ENCODE measurements at regions not wholly inside any gene's neighbourhood (a gene's known extent, or its start where the extent isn't known, plus 50 kb on each side); places are given as distances from the start of the nearest gene placed in this dataset.

DNA sequence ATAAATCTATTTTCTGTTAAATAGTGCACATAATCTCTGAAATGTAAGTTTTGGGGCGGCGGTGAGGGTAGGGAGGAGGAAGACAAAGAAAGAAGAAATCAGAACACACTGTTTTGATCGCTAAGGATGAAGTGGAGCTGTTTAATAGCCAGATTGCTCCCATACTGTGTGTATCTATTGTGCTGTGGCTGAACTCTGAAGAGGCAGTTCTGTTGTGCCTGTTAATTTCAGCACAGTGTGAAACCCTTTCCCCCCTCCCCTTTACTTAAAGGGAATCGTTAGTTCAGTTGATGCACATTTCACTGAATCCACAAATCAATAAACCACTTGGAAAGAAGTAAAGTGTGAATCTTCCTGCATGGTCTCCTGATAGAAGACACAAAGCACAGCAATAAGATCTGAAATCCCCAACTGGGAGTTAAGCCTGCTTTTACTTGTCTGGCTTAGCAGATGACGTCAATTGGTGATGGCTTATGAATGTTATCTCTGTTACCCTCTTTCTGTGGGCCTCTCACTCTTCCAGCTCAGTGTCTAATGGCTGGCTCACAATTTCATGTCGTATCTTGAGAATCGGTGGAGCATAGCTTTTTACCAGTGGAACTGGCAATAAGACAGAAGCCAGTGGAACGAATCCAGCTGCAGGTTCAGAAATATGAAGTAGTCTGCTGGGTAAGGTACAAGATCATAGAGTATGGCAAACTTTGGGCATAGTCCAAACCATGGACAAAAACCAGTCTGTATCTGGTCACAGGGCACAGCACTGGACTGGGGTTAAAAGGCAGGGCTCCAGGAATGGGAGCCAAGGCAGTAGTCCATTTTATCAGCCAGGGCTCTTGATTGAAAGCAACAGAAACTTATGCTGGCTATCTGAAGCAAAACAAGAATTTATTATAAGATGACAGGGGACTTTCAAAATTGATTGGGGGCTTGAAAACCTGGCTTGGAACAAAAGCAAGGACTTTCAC lies 413.5 kb upstream of the SEL1L start:
- TF ChIP-seq POLR2A (IDR thresholded peaks at IDR 0.05; ENCODE audit: low read depth, low read length): no peak
- FAIRE-seq (no peak), DNase-seq (ENCODE audit: insufficient read length, low spot score) (no peak)

DNA sequence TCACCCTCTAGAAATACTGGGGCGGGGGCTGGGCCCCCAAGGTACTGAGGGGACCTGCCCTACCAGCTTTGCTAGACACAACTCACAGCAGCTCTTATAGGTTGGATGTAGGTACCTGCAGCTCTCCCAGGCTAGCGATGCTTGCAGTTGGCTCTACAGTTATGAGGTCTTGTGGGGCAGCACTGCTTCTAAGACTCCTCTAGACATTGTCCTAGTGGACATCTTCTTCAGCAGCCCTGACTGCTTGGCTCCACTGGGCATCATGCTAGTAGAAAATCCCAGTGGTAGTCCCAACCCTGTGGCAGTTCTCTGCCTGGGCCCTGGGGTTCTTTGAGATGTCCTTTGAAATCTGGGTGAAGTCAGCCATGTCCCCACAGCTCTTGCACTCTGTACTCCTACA lies 419.3 kb upstream of the SEL1L start:
- FAIRE-seq (no peak), DNase-seq (ENCODE audit: insufficient read length, low spot score) (no peak)
- no peak for TF ChIP-seq POLR2A (IDR thresholded peaks at IDR 0.05; ENCODE audit: low read depth, low read length)

DNA sequence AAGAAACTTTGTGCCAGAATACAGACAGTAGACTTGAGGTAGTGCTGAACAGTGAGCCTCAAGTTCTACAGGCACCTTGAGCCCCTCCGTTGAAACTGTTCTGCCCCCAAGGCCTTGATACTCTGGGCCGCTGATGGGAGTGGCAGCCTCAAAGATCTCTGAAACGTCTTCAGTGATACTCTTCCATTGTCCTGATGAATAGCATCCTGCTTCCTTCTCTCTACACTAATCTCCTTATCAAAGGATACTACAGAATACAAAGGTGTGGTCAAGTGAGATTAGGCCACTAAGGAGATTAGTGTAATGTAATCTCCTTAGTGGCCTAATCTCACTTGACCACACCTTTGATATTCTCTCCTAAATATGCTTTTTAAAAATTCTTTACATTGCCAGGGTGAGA lies 419.8 kb upstream of the SEL1L start:
- DNase-seq (ENCODE audit: insufficient read length, low spot score) (no peak), FAIRE-seq (no peak)
- no peak for TF ChIP-seq POLR2A (IDR thresholded peaks at IDR 0.05; ENCODE audit: low read depth, low read length)

DNA sequence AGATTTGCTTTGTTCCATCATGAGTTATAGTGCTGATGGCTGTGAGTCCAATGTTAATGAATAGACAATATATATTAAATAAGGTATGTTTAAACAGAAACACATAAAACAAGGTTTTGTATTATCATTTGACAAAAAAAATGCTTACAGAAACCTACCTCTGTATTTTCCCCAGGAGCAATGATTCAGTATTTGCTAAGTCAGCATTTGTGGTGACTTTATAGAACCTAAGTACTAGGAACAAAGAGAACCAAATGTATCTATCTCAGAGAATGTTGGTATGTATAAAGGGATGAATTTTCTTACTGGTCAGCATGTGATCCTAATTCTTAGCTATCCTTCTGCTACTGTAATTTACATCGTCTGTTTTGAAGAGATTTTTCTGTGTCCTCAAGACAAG lies 421.5 kb upstream of the SEL1L start:
- FAIRE-seq (no peak), DNase-seq (ENCODE audit: insufficient read length, low spot score) (no peak)
- no peak for TF ChIP-seq POLR2A (IDR thresholded peaks at IDR 0.05; ENCODE audit: low read depth, low read length)

DNA sequence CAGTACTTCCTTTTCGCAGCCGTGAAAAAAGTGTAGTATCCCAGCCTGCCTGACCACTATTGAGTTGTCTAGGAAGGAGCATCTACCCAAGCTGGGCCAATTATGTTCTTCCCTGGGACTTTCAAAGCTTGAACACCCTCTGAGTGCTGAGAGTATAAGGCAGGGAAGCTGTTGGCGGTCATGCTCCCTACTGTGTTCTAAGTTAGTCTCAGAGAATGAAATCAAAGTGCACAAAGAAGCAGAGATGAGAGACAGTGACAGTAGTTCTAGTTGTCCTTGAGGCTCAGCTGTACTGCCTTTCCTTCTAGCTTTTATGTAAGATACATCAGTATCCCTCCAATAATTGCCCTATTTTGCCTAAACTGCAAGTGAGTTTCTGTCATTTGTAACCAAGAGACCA lies 427.1 kb upstream of the SEL1L start:
- no peak for TF ChIP-seq POLR2A (IDR thresholded peaks at IDR 0.05; ENCODE audit: low read depth, low read length)
- DNase-seq (ENCODE audit: insufficient read length, low spot score) (no peak), FAIRE-seq (no peak)

DNA sequence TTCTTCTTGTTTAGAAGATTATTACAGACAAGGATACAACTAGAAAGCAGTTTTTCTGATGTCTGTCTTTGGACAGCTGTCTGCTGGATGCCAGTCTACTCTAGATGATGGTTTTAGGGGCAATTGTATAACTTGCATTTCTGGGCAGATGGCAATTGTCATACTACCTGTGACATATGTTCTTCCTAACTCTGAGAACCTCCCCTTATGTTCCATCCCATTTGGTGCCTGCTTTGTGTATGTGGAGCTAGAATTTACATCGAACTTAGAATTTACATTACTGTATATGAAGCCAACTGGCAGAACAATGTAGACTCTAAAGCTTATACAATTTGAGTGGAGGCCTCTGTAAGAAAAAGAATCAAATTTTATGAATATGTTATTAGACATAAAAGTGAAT lies 430.2 kb upstream of the SEL1L start:
- no peak for DNase-seq (ENCODE audit: insufficient read length, low spot score)
- no peak for FAIRE-seq
- no peak for TF ChIP-seq POLR2A (IDR thresholded peaks at IDR 0.05; ENCODE audit: low read depth, low read length)

DNA sequence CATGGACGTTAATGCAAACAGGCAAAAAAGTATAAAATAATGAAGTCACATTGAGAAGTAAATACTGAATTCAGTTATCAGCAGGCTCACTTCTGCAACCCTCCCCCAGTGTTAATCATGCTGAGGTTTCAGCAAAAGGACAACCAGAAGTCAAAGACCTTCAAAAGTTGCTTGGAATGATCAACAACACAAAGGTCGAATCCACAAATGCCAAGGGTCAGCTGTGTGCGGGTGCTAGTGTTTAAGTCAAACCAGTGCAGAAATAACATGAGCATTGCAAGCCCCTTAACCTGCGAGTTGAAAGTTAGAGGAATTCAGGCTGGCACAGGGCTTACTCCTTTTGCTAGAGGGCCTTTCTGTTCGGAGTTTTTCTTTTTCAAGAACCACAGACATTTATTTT lies 436.7 kb upstream of the SEL1L start:
- DNase-seq (ENCODE audit: insufficient read length, low spot score): no peak
- no peak for FAIRE-seq
- TF ChIP-seq POLR2A (IDR thresholded peaks at IDR 0.05; ENCODE audit: low read depth, low read length): no peak

DNA sequence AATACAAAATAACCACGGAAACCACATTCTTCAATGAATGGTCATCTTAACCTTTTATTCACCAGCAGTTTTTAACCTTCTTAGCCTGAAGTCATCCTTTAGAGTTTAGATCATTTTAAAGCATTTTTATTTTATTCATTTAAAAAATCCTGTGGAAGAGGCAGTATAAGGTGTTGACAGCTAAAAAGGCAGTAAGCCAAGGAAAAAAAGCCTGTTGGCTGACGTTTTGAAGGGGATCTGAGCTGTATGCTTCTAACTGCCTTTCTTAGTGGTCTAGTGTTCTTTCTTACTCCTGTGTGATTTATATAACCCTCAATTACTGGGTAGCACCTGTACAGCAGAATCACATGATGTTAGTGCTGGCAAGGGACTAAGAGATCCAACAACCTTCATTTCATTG lies 438.3 kb upstream of the SEL1L start:
- FAIRE-seq: no peak
- no peak for DNase-seq (ENCODE audit: insufficient read length, low spot score)
- TF ChIP-seq POLR2A (IDR thresholded peaks at IDR 0.05; ENCODE audit: low read depth, low read length): no peak

DNA sequence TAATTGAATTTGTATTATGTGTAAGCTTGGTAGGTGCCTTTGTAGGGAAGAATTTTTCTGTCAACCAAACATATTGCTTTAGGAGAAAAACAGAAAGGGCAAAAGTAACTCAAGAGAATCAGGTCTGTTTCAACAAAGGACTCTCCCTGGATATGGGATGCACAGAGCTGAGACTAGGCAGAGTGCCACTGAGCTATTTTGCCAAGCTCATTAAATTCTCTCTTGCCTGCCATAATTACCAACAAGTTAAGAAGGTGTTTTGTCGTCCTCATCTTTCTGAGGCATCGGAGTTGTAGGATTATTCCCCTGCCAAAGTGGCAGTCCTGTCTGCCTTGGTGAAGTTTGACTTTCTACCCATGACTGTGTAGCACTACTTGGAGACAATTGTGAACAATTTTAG lies 438.9 kb upstream of the SEL1L start:
- FAIRE-seq: no peak

DNA sequence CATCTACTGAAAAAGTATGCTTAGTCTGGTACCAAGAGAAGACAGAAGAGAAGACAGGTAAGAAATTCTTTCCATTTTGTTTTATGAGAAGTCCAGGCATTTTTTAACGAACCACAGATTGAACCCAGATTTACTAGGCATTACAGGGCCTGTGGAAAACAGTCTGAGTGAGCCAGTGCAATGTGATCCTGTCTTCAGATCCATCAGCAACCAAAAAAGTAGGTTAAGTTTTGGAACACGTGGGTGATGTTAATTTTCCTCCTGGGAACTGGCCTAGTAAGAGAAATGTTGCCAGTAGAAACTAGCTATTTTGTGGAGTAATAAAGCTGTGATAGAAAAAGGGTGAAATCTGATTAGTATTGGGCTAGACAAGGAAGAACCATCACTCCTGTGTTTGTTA lies 440.9 kb upstream of the SEL1L start:
- FAIRE-seq (no peak), DNase-seq (ENCODE audit: insufficient read length, low spot score) (no peak)
- TF ChIP-seq POLR2A (IDR thresholded peaks at IDR 0.05; ENCODE audit: low read depth, low read length): no peak

More for the DNA sequence above, 438.9 kb upstream of the SEL1L start:
- TF ChIP-seq POLR2A (IDR thresholded peaks at IDR 0.05; ENCODE audit: low read depth, low read length): no peak
- no peak for DNase-seq (ENCODE audit: insufficient read length, low spot score)

DNA sequence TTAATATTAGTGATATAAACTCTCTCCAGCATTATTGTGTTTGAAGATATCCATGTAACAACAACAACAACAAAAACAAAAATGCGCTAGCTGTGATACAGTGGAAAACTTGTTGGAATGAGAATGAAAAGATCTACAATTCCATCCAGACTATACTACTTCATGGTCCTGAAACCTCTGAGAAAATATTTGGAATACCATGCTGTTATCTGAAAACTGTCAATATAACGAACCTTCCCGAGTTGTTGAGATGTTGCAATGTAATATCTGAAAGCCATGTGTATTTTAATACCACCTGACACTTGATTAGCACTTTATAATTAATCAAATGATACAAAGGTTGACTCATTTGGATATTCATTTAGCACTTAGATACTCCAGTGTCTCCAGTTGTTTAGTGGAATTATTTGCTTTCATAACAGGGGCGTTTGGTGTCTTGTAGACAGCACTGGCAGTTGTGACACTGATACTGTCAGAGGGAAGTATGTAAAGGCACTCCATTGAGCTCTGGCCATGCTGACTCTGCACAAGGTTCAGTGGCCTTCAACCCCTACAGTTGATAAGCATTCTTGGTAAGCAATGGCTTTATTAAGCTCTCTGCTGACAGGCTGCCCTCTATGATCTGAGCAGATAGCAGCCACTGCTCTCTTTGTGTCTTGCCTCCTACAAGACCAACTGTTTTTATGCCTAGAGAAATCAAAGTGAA lies 447.1 kb upstream of the SEL1L start:
- no peak for TF ChIP-seq POLR2A (IDR thresholded peaks at IDR 0.05; ENCODE audit: low read depth, low read length)
- DNase-seq (ENCODE audit: insufficient read length, low spot score): no peak
- no peak for FAIRE-seq

DNA sequence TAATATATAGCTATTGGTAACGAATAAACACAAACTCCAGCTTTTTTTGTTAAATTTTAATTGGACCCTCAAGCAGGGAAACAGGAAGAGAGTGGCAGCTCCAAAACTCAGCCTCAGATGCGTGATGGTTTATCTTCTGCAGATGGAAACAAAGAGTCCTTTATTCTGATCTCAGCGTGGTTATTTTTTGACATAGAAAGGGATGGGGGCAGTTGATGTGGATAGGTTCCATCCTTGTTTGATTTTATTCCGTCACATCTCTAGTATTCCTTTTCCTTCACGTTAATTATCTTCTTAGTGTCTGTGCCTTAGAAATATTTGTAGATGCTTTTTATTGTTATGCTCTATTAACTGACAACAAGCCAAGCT lies 447.6 kb upstream of the SEL1L start:
- DNase-seq (ENCODE audit: insufficient read length, low spot score) (no peak), FAIRE-seq (no peak)
- no peak for TF ChIP-seq POLR2A (IDR thresholded peaks at IDR 0.05; ENCODE audit: low read depth, low read length)

DNA sequence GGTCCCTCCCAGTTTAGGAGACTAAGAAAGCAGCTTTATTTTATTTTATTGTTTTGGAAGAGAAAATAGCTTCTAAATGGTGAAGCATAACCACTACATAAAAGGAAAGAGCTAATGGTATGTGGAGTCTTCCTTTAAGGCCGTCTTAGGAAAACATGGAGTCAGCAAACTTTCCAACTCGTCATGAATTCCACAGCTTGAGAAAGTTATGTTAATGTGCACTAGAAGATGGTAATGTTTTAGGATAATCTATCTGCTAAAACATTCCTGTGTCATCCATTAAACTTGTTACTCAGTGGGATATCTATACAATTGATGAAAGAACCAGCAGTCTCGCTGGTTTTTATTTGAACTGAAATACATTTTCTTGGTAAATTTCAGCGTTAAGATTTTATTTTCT lies 448.4 kb upstream of the SEL1L start:
- no peak for TF ChIP-seq POLR2A (IDR thresholded peaks at IDR 0.05; ENCODE audit: low read depth, low read length)
- DNase-seq (ENCODE audit: insufficient read length, low spot score): no peak
- FAIRE-seq: no peak

DNA sequence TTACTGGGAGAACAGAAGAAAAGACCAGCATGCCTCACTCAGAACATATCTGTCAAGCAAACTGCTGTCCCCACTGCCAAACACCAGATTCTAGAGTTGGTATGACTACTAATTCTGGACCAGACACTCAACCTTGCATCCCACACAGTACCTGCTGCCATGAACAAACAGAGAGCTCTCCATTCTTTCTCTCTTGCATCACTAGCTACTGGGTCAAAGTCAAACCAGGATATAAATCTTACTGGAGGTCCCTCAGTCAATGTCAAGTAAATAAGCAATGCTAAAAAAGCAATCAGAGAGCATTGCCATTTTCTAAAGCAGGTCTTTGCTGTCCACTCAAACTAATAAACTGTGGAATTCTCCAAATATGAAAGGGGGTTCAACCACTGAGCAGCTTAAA lies 452.4 kb upstream of the SEL1L start:
- no peak for TF ChIP-seq POLR2A (IDR thresholded peaks at IDR 0.05; ENCODE audit: low read depth, low read length)
- DNase-seq (ENCODE audit: insufficient read length, low spot score) (no peak), FAIRE-seq (no peak)

DNA sequence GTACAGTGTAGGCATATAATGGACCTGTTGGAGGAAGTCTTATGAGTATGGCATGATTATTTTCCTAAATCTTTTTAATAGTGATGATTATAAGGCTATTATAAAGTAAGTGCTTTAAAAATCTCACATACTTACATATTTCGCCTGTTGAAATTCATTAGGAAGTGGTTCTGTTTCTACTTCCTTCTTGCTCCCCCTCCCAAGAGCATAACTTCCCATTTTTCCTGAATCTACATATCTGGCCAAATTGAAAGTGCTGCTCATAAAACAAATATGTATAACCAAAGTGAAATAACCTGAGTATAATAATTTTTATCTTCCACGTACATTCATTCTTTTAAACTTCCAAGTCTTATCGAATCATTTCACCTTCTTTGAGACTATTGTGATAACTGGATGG lies 455.6 kb upstream of the SEL1L start:
- DNase-seq (ENCODE audit: insufficient read length, low spot score) (no peak), FAIRE-seq (no peak)
- TF ChIP-seq POLR2A (IDR thresholded peaks at IDR 0.05; ENCODE audit: low read depth, low read length): no peak

Data from H54 (cell line).